HG02588 (cell line): ENCODE measurements at regions not wholly inside any gene's neighbourhood (a gene's known extent, or its start where the extent isn't known, plus 50 kb on each side); places are given as distances from the start of the nearest gene placed in this dataset.

Experiments
- ATAC-seq: cut with Tn5 transposase; IDR thresholded peaks from one replicate; pipeline ENCODE4 v1.9.1; 2021; ENCODE audit warnings: mild to moderate bottlenecking, moderate library complexity; ENCODE audit not compliant: unreplicated experiment

DNA sequence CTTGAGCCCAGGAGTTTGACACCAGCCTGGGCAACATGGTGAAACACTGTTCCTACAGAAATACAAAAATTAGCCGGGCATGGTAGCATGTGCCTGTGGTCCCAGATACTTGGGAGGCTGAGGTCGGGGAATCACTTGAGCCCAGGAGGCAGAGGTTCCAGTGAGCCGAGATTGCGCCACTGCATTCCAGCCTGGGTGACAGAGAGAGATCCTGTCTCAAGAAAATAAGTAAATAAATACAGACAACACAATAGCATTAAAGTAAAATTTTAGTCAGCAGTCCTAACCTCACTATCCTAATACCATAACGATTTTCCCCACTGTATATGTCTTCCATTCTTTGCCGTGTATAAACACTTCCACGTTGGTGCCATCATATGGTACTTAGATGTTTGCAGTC, 83.0 kb upstream of the MBOAT2 start:
- no peak for ATAC-seq

DNA sequence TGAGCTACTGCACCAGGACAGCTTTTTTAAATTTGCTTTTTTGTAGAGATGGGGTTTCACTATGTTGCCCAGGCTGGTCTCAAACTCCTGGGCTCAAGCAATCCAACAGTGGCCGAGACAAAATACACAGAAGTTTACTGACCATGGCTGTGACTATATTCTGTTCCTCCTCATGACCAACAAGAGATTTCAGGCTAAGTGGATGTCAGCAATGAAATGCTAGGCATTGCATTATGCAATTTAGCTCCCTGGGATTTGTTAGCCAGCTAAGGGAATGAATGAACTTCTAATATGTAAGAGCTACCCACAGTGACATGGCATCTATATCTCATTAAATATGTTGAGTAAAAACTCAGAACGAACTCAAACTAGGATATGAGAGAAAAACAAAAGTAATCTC, 81.9 kb upstream of the MBOAT2 start:
- no peak for ATAC-seq

DNA sequence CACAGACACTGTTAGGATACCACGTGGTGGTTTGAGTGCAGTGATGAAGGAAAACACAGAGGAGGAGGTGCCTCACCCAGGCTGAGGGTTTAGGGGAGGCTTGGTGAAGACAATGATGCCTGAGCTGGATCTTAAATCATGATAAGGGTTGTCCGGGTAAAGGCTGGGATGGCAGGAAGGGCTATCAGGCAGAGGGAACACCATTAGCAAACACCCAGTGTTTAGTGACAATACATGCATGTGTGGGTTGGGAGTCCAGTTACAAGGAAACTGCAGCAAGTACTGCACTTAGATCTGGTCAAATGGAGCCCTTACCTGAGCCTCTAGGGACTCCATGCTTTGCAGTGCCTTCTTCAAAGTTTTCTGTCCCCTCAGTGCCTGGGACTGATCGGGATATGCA, 79.8 kb upstream of the MBOAT2 start:
- ATAC-seq = no peak

DNA sequence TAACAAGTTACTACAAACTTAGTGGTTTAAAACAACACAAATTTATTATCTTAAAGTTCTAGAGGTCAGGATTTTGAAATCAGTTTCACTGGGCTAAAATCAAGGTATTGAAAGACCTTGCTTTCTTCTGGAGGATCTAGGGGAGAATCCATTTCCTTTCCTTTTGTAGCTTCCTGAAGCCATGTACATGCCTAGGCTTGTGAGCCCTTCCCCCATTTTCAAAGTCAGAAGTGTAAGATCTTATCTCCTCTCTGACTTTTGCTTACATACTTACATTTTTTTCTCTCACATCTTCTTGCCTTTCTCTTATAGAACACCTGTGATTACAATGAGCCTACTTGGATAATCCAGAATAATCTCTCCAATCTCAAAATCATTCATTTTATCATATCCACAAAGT, 78.7 kb upstream of the MBOAT2 start:
- ATAC-seq = no peak

DNA sequence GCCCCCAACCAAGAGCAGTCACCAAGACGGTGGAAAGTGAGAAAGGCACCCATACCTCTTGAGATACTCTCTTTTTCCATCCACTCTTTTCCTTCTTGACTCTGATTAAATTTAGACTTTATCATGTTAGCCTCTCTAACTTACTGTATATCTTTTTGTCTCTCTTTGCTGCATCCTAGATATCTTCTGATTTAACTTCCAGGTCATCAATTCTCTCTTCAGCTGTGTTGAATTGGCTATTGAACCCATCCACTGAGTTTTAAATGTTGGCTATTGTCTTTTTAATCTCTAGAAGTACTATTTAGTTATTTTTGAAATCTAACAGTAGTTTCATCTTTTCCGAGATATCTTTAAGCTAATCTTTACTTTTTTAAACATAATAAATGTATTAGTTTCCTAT, 78.3 kb upstream of the MBOAT2 start:
- no peak for ATAC-seq

DNA sequence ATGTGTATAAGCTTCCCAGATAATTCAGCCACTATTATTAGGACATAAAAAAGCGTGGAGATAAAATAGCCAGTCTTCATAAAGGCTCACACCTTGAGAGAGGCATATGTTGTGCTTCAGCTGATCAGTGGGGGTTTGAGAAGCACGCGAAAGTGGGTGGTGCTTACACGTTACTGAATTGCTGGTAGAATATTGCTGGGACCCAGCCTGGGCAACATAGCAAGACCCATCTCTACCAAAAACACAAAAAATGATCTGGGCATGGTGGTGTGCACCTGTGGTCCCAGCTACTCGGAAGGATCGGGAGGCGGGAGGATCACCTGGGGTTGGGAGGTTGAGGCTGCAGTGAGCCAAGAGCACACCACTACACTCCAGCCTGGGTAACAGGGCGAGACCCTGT, 74.9 kb upstream of the MBOAT2 start:
- ATAC-seq = no peak

DNA sequence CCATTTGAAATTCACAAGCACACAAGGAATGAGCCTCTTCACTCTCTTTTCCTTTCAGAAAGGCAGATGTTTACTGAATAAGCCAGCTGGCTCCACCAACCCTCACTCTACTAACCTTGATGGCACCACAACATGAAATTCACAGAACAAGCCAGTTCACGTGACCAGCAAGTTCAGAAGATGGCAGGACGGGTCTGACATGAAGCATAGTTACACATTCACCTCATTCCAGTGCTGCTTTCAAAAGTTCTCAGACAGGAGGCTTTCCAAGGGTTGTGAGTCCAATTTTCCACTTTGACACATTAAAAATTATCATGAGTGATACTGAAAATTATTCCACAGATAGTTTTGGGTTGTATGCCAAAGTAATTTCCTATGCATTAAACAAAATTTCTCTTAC, 74.2 kb upstream of the MBOAT2 start:
- no peak for ATAC-seq

DNA sequence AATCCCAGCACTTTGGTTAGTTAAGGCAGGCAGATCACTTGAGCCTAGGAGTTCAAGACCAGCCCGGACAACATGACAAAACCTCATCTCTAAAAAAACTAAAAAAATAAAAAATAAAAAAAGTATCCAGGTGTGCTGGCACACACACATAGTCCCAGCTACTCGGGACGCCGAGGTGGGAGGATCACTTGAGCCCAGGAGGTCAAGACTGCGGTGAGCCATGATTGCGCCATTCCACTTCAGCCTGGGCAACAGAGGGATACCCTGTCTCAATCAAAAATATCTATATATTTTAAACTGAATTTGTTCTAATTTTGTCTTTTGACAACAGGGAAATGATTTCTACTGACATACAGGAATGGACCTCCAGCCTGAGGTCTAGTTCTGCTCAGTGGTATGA, 73.3 kb upstream of the MBOAT2 start:
- ATAC-seq = no peak

DNA sequence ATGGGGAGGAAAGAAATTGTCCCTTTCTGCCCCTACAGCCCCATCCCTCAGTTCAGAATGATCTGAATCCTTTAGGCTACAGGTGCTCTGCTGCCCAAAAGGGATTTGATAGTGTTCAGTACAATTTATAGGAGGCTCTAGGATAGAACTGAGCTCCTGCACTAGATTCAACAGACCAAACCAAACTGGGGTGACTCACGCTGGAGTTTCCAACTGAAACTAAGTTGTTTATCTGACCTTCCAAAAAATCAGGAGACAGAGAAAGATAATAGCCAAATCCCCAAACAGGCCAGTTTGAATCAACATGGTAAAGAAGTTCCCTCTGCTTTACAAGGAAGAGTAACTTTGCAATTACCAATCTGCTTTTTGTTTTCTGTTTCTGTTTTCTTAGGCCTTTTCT, 72.7 kb upstream of the MBOAT2 start:
- ATAC-seq = no peak

DNA sequence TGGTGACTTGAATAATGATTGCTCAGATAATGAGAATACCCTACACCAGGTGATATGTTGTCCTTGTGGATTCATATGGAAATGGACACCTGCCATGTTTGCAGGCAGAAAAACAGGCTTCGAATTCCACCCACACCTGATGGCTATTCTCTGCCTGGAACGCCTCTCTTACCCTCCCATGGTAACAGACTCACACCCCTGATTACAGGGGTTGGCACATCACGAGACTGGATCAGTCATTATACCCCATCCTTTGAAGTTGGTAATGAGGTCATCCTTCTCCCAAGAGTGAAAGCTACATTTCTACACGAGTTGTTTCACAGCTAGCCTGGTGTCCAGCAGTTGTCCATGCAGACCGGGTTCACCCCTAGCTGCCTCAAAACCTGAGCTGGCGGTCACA, 71.4 kb upstream of the MBOAT2 start:
- no peak for ATAC-seq

DNA sequence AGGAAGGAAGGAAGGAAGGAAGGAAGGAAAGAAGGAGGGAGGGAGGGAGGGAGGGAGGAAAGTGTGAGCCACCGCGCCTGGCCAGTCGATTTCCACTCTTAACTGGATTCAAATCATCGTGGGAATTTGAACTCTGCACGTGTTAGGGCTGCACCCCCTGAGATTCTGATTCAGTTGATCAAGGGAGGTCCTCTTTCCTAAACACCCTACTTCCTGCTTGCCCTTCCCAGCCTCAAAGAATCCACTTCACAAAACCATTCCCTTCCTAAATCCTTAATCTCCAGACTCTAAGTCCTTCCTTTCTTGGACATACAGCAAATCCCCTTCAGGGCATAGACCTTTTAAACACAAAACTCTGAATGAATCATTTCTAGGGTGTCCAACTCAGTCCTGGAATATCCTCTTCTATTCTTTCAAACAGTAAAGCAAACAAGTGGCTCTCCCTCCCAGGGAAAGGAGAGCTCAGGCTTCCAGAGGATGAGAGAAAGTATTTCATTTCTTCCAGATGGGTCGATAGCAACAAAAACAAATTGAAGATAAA, 68.2 kb upstream of the MBOAT2 start:
- ATAC-seq = no peak

DNA sequence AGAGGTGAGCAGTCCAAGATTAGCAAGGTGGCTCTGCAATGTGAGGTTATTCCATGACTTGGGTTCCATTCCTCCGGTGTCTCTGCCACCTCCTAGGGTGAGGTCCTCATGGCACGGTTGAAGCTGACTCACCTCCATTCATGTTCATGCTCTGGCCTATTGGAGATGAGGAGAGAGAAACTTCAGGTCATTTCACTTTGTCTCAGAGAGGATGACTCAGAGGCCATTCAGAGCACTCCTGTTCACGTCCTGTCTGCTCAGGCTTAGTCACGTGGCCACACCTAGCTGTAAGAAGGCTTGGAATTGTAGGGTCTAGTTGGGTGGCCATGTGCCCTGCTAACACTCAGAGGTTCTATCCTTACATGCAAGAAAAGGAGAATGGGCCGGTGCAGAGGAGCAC, 67.5 kb upstream of the MBOAT2 start:
- ATAC-seq = no peak

DNA sequence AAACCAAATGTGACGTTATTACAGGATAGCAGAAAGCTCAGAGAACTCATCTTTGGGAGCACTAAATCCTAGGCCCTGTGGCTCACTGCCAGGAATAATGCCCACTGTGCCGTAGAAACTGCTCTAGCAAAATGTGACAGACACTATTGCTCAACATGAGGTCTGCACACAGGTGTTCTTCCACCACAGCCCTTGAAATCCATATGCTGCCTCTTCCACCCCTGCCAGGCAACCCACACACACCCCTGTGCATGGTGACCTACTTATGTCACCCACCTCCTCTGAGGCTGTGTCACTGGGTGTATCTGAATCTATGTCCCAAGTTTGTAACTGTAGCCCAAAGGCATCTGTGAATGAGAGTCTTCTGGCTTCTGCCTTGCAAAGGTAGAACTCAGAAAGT, 66.1 kb upstream of the MBOAT2 start:
- no peak for ATAC-seq

DNA sequence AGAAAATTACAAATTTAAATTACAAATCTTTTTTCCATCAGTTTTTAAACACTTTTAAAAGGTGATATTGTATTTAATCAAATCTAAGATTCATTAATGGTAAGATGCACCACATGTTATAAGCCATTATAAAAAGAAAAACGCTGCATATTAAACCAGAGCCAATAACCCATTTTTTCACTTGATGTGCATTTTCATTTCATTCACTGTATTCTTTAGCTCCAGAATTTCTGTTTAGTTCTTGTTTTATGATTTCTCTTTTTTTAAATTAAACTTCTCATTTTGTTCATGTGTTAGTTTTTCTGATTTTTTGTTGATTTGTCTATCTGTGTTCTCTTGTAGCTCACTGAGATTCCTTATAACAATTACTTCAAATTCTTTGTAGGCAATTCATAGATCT, 62.4 kb upstream of the MBOAT2 start:
- ATAC-seq = no peak

DNA sequence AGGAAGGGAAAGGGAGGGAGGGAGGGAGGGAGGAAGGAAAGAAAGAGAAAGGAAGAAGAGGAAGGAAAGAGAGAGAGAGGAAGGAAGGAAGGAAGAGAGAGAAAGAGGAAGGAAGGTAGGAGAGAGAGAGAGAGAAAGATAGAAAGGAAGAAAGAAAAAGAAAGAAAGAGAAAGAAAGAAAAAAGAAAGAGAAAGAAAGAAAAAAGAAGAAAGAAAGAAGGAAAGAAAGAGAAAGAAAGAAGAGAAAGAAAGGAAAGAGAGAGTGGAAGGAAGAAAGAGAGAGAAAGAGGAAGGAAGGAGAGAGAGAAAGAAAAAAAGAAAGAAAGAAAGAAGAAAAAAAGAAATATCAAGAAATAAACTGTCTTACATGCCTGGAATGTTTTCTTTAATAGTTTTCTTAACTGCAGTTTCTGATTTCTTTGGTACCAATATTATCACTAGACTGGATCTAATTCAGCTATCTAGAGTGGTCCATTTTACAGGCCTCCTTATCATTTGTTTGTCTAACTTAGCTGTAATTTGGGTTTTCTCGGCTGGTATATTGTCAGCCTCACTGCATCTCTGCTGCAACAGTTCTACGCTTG, 59.6 kb upstream of the MBOAT2 start:
- no peak for ATAC-seq

DNA sequence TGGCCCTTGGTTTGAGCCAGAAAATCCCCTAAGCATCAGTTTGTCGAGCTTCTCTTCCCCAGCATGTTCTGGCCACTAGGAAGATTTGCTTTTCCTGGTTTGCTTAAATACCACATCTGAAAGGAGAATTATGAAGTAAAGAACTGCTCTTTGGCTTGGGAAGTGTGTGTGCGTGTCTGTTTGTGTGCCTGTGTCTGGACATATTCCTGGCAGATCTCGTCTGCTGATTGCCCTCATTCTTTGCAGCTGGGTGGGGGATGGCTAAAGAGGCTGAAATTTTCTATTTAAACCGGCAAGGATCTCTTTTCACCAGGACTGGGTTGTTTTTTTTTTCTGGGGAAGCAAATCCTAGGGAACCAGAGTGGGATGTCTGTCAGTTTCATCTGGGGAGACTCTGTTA, 57.3 kb upstream of the MBOAT2 start:
- ATAC-seq = no peak

DNA sequence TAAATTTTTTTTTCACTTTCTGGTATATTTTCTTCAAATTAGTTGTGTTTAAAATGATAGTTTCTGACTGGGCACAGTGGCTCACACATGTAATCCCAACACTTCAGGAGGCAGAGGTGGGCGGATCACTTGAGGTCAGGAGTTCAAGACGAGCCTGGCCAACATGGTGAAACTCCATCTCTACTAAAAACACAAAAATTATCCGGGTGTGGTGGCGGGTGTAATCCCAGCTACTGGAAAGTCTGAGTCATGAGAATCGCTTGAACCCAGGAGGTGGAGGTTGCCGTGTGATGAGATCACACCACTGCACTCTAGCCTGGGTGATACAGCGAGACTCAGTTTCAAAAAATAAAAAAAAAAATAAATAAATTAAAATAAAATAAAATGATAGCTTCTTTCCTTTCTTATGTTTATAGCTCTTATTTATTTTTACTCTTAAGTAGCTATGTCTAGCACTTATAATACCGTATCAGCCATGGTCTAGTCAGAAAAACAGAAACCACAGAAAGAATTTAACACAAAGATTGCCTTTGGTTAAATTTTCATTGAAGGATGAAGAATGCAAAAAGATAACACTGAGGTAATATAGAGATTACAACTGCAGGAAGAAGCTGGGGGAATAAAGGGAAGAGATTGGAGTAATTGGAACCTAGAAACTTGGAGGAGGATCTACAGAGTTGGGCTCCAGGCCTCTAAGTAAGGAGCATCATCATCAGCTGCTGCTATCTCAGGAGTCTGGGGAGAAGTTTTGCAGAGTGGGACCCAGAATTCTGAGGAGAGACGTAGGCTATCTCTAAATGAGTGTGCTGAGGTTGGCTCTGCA, 54.7 kb upstream of the MBOAT2 start:
- no peak for ATAC-seq

DNA sequence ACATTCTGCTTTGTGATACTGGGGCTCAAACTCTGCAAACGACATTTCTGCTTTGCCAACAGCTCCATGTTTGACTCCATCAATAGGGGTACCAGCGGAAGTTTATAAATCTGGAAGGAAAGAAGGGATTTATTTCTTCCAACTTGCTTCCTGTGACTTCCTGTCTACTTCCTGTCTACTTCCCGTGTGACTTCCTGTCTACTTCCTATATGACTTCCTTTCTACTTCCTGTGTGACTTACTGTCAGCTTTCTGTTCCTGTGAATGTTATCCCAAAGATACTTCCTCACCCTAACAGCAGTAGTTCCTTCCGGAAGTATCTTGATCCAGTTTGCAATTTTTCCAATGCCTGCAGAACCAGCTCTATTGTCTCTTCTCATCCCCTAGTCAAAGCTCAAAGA, 52.0 kb upstream of the MBOAT2 start:
- ATAC-seq = no peak

DNA sequence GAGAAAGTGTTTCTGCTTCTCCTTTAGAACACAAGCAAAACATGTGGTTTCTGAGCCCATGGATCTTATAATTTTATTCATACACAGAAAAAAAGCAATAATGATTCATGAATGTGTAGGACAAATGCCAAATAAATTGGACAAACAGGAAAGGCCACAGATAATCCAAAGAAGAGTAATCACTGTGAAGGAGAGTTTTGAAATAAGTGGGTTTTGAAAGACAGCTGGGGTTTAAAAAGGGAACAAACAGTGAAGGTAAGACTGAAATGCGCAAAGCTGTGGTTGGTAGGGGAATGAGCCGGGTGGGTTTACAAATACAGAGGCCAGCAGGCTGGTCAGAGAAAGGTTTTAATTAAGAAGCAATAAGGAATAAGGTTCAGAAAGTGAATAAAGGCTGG, 50.0 kb upstream of the MBOAT2 start:
- ATAC-seq = no peak
